HUES64 (cell line): ENCODE measurements at regions not wholly inside any gene's neighbourhood (a gene's known extent, or its start where the extent isn't known, plus 50 kb on each side); places are given as distances from the start of the nearest gene placed in this dataset.

Experiments used
- H3K27ac ChIP-seq: 2 replicates; pipeline ENCODE4 v1.7.0; 2013; ENCODE audit warnings: low read depth, low read length, inconsistent platforms
- H3K27me3 ChIP-seq: 2 replicates; pipeline ENCODE4 v1.6.1; 2013; ENCODE audit warnings: mild to moderate bottlenecking, low read length; ENCODE audit not compliant: insufficient read depth
- H3K36me3 ChIP-seq: 2 replicates; pipeline ENCODE4 v1.6.1; 2013; ENCODE audit warnings: mild to moderate bottlenecking, low read length; ENCODE audit not compliant: insufficient read depth
- H3K4me1 ChIP-seq: 2 replicates; pipeline ENCODE4 v1.6.1; 2013; ENCODE audit warnings: mild to moderate bottlenecking, low read length, moderate library complexity; ENCODE audit not compliant: insufficient read depth
- H3K4me3 ChIP-seq: 2 replicates; pipeline ENCODE4 v1.5.1; 2013; ENCODE audit warnings: mild to moderate bottlenecking, low read length, moderate library complexity
- H3K9ac ChIP-seq: 2 replicates; pipeline ENCODE4 v1.6.1; 2013; ENCODE audit warnings: mild to moderate bottlenecking, low read depth, low read length
- H3K9me3 ChIP-seq: 2 replicates; pipeline ENCODE4 v1.6.1; 2013; ENCODE audit warnings: low read depth, low read length; ENCODE audit not compliant: insufficient read depth
- WGBS: fragments of 150-250, 120-280 bp; methylation state at CpG from one replicate; pipeline ENCODE4 v1.1.7; 2013; ENCODE audit warnings: missing lambda C conversion rate; 5-methylcytosine and 5-hydroxymethylcytosine counted together

DNA sequence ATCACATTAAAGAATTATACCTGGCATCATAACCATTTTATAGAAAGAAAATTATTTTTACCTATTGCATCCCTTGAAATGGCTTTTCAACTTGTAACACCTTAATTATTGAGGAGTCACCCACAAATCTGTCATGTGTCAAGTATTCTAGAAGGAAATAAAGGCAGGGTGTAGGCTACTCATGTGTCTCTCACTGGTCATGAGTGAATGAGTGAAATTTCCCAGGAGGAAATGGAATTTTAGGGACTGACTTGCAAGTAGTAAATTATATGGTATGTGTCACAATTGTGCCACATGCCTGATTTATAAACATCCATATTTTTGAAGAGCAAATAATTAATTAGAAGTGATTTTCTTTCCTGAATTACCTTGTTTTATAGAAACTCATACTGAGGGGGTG, 310.5 kb upstream of the ADAMTS9 start:
- H3K4me1 ChIP-seq: peaks cover 20% of the 10 kb centered on the region
- no peaks in the 10 kb centered on the region for H3K9me3 ChIP-seq
- H3K4me3 ChIP-seq: no peak overlapping the region
- no peak overlapping the region for H3K9ac ChIP-seq
- H3K27me3 ChIP-seq: no peaks in the 10 kb centered on the region
- no peaks in the 10 kb centered on the region for H3K36me3 ChIP-seq
- H3K27ac ChIP-seq: no peak overlapping the region

DNA sequence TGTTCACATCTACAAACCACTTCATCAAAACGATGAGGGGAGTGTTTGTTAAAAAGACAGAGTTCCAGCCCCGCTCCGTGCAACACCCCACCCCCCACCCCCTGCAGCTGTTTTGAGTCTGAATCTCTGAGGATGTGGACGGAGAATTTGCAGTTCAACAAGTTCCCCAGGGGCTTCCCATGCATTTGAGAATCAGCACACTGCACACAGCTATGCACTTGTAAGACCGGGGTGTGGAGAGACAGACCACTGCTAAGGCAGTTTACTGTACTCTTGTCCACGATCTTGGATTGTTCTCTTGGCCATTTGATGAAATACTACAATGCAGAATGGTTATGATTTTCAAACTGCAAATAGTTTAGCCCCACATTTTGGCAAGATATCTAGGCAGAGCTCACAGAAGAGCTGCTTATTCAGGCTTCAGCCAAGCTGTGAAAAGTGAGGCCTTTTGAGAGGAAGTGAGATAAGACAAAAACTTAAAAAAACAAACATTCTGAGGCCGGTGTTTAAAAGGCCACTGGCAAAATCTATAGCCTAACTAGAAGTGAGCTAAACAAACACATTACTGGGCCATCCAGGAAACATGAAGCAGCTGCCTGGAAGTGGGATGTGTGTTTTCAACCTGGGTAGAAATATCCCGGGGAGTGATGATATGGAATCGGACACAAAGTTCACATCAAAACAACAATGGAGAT, 308.2 kb upstream of the ADAMTS9 start:
- Histone ChIP-seq H3K9me3 (no peaks in the 10 kb centered on the region), H3K36me3 (no peaks in the 10 kb centered on the region), H3K4me3 (no peak overlapping the region), H3K27ac (no peak overlapping the region), H3K9ac (no peak overlapping the region), H3K4me1 (peaks cover 34% of the 10 kb centered on the region), H3K27me3 (no peaks in the 10 kb centered on the region)
- 58% methylated on average over 6 of the region's 9 CpGs for WGBS

DNA sequence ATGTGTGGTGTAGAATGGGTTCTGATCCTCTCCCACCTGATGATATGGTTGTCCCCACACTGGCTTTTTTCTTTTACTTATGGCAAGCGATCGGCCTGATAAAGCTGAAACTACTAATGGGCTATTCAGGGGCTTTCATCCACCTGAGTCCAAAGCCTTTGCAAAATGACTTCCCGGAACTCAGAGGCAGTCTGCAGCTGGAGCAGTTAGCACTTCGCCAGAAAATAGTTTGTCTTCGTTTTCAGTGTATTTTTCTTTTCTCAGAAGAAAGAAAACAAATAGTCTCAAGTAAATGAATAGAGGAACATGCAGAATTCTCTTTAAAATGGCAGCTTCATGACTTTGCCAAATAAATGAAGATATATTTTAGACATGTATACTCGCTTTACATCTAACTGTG, 306.0 kb upstream of the ADAMTS9 start:
- H3K9me3 ChIP-seq: no peaks in the 10 kb centered on the region
- H3K9ac ChIP-seq: no peak overlapping the region

DNA sequence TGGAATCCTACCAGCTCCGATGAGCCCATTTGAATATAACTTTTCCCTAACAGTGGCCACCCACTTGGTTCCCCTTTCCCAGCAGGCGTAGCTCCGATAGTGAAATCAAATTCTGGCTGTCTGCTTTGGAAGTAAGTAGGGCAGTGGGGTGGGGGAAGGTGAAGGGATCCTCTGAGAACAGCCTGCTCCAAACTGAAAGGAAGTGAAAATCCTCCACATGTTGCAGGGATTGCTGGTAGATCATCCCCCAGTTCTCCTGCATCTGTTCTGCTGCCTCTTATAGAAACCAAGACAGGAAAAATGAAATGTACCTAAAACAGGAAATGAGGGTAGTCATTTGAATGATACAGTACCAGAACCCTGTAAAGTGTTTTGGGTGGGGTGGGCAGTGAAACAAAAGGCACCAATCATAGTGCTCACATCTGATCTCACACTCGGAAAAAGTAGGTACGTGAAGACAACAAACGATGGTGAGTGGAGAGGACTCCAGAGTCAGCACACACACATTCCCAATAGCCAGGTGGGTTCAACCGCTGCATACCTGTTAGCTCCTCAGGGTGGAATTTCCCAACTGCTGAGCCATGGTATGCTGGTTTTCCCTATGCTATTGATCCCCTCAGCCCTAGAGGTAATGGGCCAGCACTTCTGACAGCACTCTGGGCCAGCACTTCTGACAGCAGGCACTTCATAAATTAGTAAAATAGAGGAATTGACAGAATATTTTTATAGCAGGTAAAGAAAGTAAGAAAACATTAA, 304.9 kb upstream of the ADAMTS9 start:
- H3K4me1 ChIP-seq: peaks cover 34% of the 10 kb centered on the region
- H3K4me3 ChIP-seq: no peak overlapping the region
- H3K9me3 ChIP-seq: no peaks in the 10 kb centered on the region
- H3K27ac ChIP-seq: no peak overlapping the region
- 87% methylated on average over 7 of the region's 7 CpGs for WGBS
- H3K27me3 ChIP-seq: no peaks in the 10 kb centered on the region
- H3K9ac ChIP-seq: no peak overlapping the region
- no peaks in the 10 kb centered on the region for H3K36me3 ChIP-seq

More for the DNA sequence above, 306.0 kb upstream of the ADAMTS9 start:
- no peak overlapping the region for H3K27ac ChIP-seq
- WGBS: 95% methylated on average over 6 of the region's 6 CpGs
- H3K4me1 ChIP-seq: peaks cover 34% of the 10 kb centered on the region
- H3K27me3 ChIP-seq: no peaks in the 10 kb centered on the region
- H3K36me3 ChIP-seq: no peaks in the 10 kb centered on the region
- H3K4me3 ChIP-seq: no peak overlapping the region

DNA sequence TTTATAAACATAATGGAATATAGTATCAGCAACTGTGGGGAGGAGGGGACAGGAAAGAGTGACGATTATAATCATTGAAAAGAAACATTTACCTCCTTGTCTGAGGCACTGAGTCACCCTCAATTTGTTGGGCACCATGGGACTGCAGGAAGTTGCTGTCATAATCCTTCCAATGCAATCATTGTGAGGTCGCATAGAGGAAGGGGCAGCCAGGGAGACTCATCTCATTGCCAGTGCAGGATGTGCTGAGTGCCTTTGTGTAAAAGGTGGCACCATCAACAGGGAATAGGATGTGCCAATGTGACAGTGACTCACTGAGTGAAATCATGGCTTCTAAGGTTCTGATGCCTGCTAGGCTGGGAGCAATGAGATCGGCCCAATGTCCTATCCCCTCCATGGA, 300.4 kb upstream of the ADAMTS9 start:
- H3K36me3 ChIP-seq: no peaks in the 10 kb centered on the region
- no peak overlapping the region for H3K27ac ChIP-seq
- H3K4me3 ChIP-seq: no peak overlapping the region
- no peaks in the 10 kb centered on the region for H3K9me3 ChIP-seq
- H3K4me1 ChIP-seq: peaks cover 13% of the 10 kb centered on the region
- no peaks in the 10 kb centered on the region for H3K27me3 ChIP-seq
- WGBS: 59% methylated on average over 3 of the region's 3 CpGs
- H3K9ac ChIP-seq: no peak overlapping the region

DNA sequence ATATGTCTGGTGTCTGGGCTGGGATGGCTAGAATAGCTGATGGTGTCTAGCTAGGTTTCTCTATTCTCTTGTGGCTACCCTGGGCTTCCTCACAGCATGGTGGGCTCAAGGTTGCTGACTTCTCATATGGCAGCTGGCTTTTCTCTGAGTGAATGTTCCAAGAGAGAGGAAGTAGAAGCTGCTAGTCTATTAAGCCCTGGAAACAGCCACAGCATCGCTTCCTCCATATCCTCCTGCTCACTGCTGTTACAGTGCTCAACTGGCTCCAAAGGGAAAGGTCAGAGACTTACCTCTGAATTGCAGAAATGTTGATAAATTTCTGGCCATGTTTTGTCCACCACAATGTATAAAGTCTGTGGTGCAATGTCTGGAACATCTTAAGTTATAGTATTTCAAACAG, 299.9 kb upstream of the ADAMTS9 start:
- WGBS: 100% methylated on average over 1 of the region's 1 CpG
- Histone ChIP-seq H3K36me3 (no peaks in the 10 kb centered on the region), H3K27ac (no peak overlapping the region)

DNA sequence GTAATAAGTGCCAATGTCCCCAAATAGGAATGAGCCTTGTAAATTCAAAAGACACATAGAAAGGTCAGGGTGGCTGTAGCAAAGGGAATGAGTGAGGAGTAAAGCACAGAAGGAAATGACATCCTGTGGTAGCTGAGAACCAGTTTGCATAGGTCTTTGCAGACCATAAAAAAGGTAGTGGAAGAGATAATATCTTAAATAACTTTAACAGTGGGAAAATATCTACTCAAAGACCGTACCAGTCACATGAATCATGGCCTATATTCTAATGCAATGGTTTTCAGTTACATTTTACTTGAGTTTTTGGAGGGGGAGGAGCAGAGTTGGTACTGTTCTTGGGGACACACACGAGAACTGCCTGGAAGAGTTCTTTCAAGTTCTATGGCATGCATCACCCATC, 297.3 kb upstream of the ADAMTS9 start:
- Histone ChIP-seq H3K27ac (no peak overlapping the region), H3K9ac (no peak overlapping the region), H3K4me3 (no peak overlapping the region), H3K9me3 (no peaks in the 10 kb centered on the region), H3K36me3 (no peaks in the 10 kb centered on the region), H3K4me1 (no peaks in the 10 kb centered on the region), H3K27me3 (no peaks in the 10 kb centered on the region)
- 84% methylated on average over 2 of the region's 2 CpGs for WGBS

More for the DNA sequence above, 299.9 kb upstream of the ADAMTS9 start:
- Histone ChIP-seq H3K4me1 (peaks cover 9% of the 10 kb centered on the region), H3K27me3 (no peaks in the 10 kb centered on the region), H3K9me3 (no peaks in the 10 kb centered on the region), H3K9ac (no peak overlapping the region), H3K4me3 (no peak overlapping the region)

DNA sequence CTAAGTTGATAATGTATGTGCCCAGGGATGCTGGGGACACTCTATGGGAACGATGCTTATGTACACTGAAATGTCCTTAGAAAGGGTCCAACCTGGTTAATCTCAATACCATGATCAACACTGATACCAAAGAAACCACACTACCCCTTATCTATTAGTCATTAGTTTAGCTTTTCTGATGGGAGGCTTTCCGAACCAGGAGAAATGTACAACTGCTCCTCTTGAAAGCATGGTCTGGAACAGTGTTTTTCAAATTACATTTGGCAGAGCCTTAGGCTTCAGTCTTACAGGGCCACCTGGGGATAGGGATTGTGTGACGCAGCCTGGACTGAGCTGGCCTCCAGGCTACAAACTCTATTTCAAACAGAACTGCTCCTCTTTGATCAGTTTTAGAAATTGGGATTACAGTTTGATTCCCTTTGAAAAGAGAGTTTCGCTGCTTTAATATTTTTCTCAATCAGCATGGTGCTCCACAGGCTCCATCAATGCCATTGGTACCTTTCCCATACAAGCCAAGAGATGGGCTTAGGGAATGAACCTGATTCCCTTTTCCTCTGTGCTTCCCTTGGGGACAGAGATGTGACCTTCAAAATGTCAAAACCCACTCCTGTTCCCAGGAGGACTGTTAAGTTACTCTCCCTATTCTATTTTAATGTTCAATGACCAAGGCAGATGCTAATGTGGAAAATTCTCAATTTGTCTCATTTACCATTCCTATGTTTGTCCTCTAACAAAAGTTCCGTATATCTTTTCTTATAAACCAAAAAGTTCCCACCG, 296.0 kb upstream of the ADAMTS9 start:
- Histone ChIP-seq H3K27ac (no peak overlapping the region), H3K36me3 (no peaks in the 10 kb centered on the region), H3K9me3 (no peaks in the 10 kb centered on the region), H3K27me3 (no peaks in the 10 kb centered on the region), H3K4me3 (no peak overlapping the region), H3K9ac (no peak overlapping the region), H3K4me1 (no peaks in the 10 kb centered on the region)
- 84% methylated on average over 6 of the region's 6 CpGs for WGBS

DNA sequence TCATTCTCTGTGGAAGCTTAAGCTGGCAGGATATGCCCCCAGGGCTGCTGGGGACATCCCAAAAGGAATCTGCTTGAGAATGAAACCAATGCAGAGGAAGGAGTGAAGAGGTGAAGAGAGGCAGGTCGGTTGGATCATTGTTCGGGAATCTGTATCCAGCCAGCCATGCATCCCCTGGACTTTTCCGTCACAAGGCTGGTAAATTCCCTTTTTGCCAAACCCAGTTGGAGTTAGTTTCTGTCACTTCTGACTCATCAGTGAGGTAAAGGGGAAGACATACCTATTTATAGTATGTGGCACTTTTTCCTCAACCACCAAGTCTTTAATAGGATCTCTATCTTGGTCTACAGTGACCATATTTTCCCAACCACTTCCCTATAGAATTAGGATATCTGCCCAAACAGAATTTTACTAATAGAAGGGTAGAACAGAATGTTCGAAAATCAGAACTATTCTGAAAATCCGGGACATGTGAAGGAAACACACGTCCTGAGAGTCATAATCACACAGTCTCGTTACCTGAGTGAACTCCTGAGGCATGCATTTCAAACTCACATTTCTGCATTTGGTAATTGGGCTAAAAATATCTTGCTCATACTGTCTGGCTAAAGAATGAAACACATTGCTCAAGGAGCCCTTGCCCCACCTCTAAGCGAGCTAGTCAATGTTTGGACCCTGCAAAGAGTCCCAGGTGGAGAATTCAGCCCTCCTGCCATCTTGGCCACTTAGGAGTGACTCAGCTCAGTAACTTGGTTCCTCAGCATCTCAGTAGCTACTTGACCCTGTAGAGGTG, 289.7 kb upstream of the ADAMTS9 start:
- Histone ChIP-seq H3K4me1 (peaks cover 12% of the 10 kb centered on the region; the same call in 1 of the 2 replicates), H3K9me3 (no peaks in the 10 kb centered on the region), H3K4me3 (no peak overlapping the region), H3K9ac (no peak overlapping the region), H3K36me3 (no peaks in the 10 kb centered on the region), H3K27ac (no peak overlapping the region), H3K27me3 (no peaks in the 10 kb centered on the region)
- 83% methylated on average over 8 of the region's 8 CpGs for WGBS

DNA sequence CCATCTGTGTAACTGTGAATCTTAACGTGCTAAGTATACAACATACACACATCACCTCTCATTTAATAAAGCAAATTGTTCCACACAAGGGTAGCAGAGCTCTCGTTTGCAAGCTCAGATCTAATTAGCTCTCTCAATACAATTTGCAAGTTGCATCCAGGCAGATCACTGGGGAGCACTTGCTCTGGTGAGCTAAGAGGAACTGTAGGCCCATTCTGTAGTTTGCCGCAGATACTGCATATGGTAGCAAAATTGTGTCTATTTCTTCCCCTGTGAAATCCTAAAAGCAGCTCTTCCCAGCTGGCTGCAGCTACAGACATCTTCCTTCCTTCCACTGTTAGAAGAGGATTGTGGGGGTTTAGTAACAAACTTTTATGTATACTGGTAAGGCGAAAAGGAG, 288.7 kb upstream of the ADAMTS9 start:
- H3K27me3 ChIP-seq: no peaks in the 10 kb centered on the region
- no peaks in the 10 kb centered on the region for H3K36me3 ChIP-seq
- 74% methylated on average over 4 of the region's 4 CpGs for WGBS
- peaks cover 12% of the 10 kb centered on the region; the same call in 1 of the 2 replicates for H3K4me1 ChIP-seq
- H3K9ac ChIP-seq: no peak overlapping the region
- H3K4me3 ChIP-seq: no peak overlapping the region
- no peaks in the 10 kb centered on the region for H3K9me3 ChIP-seq
- no peak overlapping the region for H3K27ac ChIP-seq
